A673 (cell line): ENCODE measurements at regions not wholly inside any gene's neighbourhood (a gene's known extent, or its start where the extent isn't known, plus 50 kb on each side); places are given as distances from the start of the nearest gene placed in this dataset.

ENCODE experiments used
- CTCF ChIP-seq: fragments of 300-800, 200-600 bp; sonication (generic); conservative IDR thresholded peaks from 2 replicates; pipeline ENCODE4 v1.5.1; 2017; ENCODE audit warnings: low read depth, mild to moderate bottlenecking, antibody characterized with exemption, low read length, moderate library complexity, mixed read lengths
- EZH2 ChIP-seq: fragments of 200-600 bp; sonication (generic); IDR thresholded peaks from 2 replicates; pipeline ENCODE4 v1.6.1; 2017; ENCODE audit warnings: borderline replicate concordance, low read depth, mild to moderate bottlenecking, mixed read lengths, antibody characterized with exemption, low read length; ENCODE audit not compliant: poor library complexity, severe bottlenecking

- TF ChIP-seq CTCF (no peak), EZH2 (no peak)
Measured at GRCh38 chr5:68148096-68148495, 67.5 kb upstream of the PIK3R1 start.
